H9 (cell line): ENCODE measurements at regions not wholly inside any gene's neighbourhood (a gene's known extent, or its start where the extent isn't known, plus 50 kb on each side); places are given as distances from the start of the nearest gene placed in this dataset.
A peak's percentile ranks its signal among the peaks of the same experiment; 100 is the strongest.

Source experiments
- DNase-seq: peaks from one replicate; pipeline ENCODE4 v3.0.0-alpha.2; 2017
- H2AFZ ChIP-seq: one replicate; pipeline ENCODE4 v1.6.1; 2013; ENCODE audit warnings: mild to moderate bottlenecking, low read length, control low read depth, moderate library complexity
- H2AK5ac ChIP-seq: 2 replicates; pipeline ENCODE4 v1.6.1; 2013; ENCODE audit warnings: low read length, control low read depth, mixed read lengths; ENCODE audit not compliant: insufficient read length
- H2BK120ac ChIP-seq: one replicate; pipeline ENCODE4 v1.6.1; 2013; ENCODE audit warnings: low read depth, mild to moderate bottlenecking, low read length, control low read depth, inconsistent platforms; ENCODE audit not compliant: poor library complexity, severe bottlenecking
- H2BK12ac ChIP-seq: 2 replicates; pipeline ENCODE4 v1.6.1; 2013; ENCODE audit warnings: low read length, control low read depth, mixed read lengths, low read depth; ENCODE audit not compliant: insufficient read length
- H2BK15ac ChIP-seq: 2 replicates; pipeline ENCODE4 v1.6.1; 2013; ENCODE audit warnings: low read depth, low read length, control low read depth
- H2BK20ac ChIP-seq: one replicate; pipeline ENCODE4 v1.6.1; 2013; ENCODE audit warnings: low read depth, mild to moderate bottlenecking, low read length, control low read depth, inconsistent platforms; ENCODE audit not compliant: poor library complexity, severe bottlenecking
- H2BK5ac ChIP-seq: 2 replicates; pipeline ENCODE4 v1.6.1; 2013; ENCODE audit warnings: low read length, control low read depth, mixed read lengths; ENCODE audit not compliant: insufficient read length
- H3K14ac ChIP-seq: 2 replicates; pipeline ENCODE4 v1.6.1; 2013; ENCODE audit warnings: low read length, control low read depth; ENCODE audit not compliant: insufficient read depth
- H3K18ac ChIP-seq: 2 replicates; pipeline ENCODE4 v1.6.1; 2013; ENCODE audit warnings: low read depth, mild to moderate bottlenecking, mixed read lengths, low read length, control low read depth; ENCODE audit not compliant: insufficient read length
- H3K23ac ChIP-seq: 2 replicates; pipeline ENCODE4 v1.6.1; 2013; ENCODE audit warnings: low read length, control low read depth, mixed read lengths, low read depth; ENCODE audit not compliant: insufficient read length
- H3K23me2 ChIP-seq: 2 replicates; pipeline ENCODE4 v1.6.1; 2013; ENCODE audit warnings: low read depth, mild to moderate bottlenecking, mixed read lengths, low read length, control low read depth; ENCODE audit not compliant: insufficient read length, poor library complexity, severe bottlenecking
- H3K27ac ChIP-seq: 2 replicates; pipeline ENCODE4 v1.5.1; 2013; ENCODE audit warnings: low read length, control low read depth, mixed read lengths, low read depth; ENCODE audit not compliant: insufficient read length
- H3K27me3 ChIP-seq: 2 replicates; pipeline ENCODE4 v1.6.1; 2013; ENCODE audit warnings: low read length, control low read depth, inconsistent platforms; ENCODE audit not compliant: insufficient read depth
- H3K4ac ChIP-seq: 2 replicates; pipeline ENCODE4 v1.6.1; 2013; ENCODE audit warnings: low read depth, mild to moderate bottlenecking, control low read depth, inconsistent platforms, low read length, moderate library complexity
- H3K4me1 ChIP-seq: 2 replicates; pipeline ENCODE4 v1.6.1; 2013; ENCODE audit warnings: low read length, control low read depth, inconsistent platforms; ENCODE audit not compliant: insufficient read depth
- H3K4me2 ChIP-seq: 2 replicates; pipeline ENCODE4 v1.6.1; 2013; ENCODE audit warnings: low read length, control low read depth, mixed read lengths; ENCODE audit not compliant: insufficient read length, insufficient read depth
- H3K56ac ChIP-seq: 2 replicates; pipeline ENCODE4 v1.6.1; 2013; ENCODE audit warnings: low read depth, mild to moderate bottlenecking, mixed read lengths, low read length, control low read depth; ENCODE audit not compliant: insufficient read length
- H3K79me1 ChIP-seq: 2 replicates; pipeline ENCODE4 v1.6.1; 2013; ENCODE audit warnings: low read depth, mild to moderate bottlenecking, moderate library complexity, low read length, control low read depth, inconsistent platforms; ENCODE audit not compliant: insufficient read depth, poor library complexity, severe bottlenecking
- H3K79me2 ChIP-seq: 2 replicates; pipeline ENCODE4 v1.6.1; 2013; ENCODE audit warnings: low read length, control low read depth, inconsistent platforms; ENCODE audit not compliant: insufficient read depth
- H3K9ac ChIP-seq: 2 replicates; pipeline ENCODE4 v1.6.1; 2013; ENCODE audit warnings: low read length, control low read depth, mixed read lengths; ENCODE audit not compliant: insufficient read length; ENCODE audit errors: extremely low read depth
- H3K9me3 ChIP-seq: one replicate; pipeline ENCODE4 v1.6.1; 2013; ENCODE audit warnings: low read depth, low read length, inconsistent platforms; ENCODE audit not compliant: control insufficient read depth
- H3T11ph ChIP-seq: one replicate; pipeline ENCODE4 v1.6.1; 2013; ENCODE audit warnings: mild to moderate bottlenecking, low read length, control low read depth, inconsistent platforms
- H4K20me1 ChIP-seq: one replicate; pipeline ENCODE4 v1.6.1; 2013; ENCODE audit not compliant: control insufficient read depth, insufficient read length, insufficient read depth
- H4K5ac ChIP-seq: 2 replicates; pipeline ENCODE4 v1.6.1; 2013; ENCODE audit warnings: low read depth, mild to moderate bottlenecking, mixed read lengths, low read length, control low read depth; ENCODE audit not compliant: insufficient read length
- H4K8ac ChIP-seq: replicated peaks from 2 replicates; pipeline ENCODE4 v1.6.1; 2013; ENCODE audit warnings: low read length, control low read depth, mixed read lengths, low read depth; ENCODE audit not compliant: insufficient read length
- H4K91ac ChIP-seq: 2 replicates; pipeline ENCODE4 v1.6.1; 2013; ENCODE audit warnings: low read depth, mild to moderate bottlenecking, moderate library complexity, mixed read lengths, low read length, control low read depth; ENCODE audit not compliant: insufficient read length
- H3K27ac Mint-ChIP-seq, 3 experiments: 2 replicates in 2 of 3; 3 replicates in 1 of 3; pipeline ENCODE4 v1.8.0; 2020 to 2021; ENCODE audit warnings: mixed read lengths in 3 of 3, mild to moderate bottlenecking in 1 of 3, moderate library complexity in 1 of 3
- H3K27me3 Mint-ChIP-seq: 2 replicates; pipeline ENCODE4 v1.8.0; 2021; ENCODE audit warnings: low read depth, mild to moderate bottlenecking, moderate library complexity, mixed read lengths
- H3K36me3 Mint-ChIP-seq, 3 experiments: 2 replicates in 2 of 3; 3 replicates in 1 of 3; pipeline ENCODE4 v1.8.0; 2020 to 2021; ENCODE audit warnings: low read depth in 3 of 3, mixed read lengths in 3 of 3; ENCODE audit not compliant: insufficient read depth in 1 of 3
- H3K4me1 Mint-ChIP-seq, 2 experiments: 2 replicates each; pipeline ENCODE4 v1.8.0; 2020; ENCODE audit warnings: mixed read lengths in 2 of 2
- H3K4me3 Mint-ChIP-seq, 2 experiments: 2 replicates in 1 of 2; 3 replicates in 1 of 2; pipeline ENCODE4 v1.8.0; 2020 to 2021; ENCODE audit warnings: mild to moderate bottlenecking in 2 of 2, mixed read lengths in 2 of 2, moderate library complexity in 1 of 2
- H3K9me3 Mint-ChIP-seq, 2 experiments: 2 replicates in 1 of 2; 3 replicates in 1 of 2; pipeline ENCODE4 v1.8.0; 2020; ENCODE audit warnings: mild to moderate bottlenecking in 2 of 2, mixed read lengths in 2 of 2, moderate library complexity in 1 of 2
- WGBS: extraction: QIAGEN DNeasy Blood & Tissue Kit; methylation state at CpG from one replicate; pipeline ENCODE4 v1.1.7; 2013; ENCODE audit warnings: missing lambda C conversion rate, low lambda C conversion rate, mixed read lengths; ENCODE audit not compliant: insufficient read length; ENCODE audit errors: extremely low coverage; 5-methylcytosine and 5-hydroxymethylcytosine counted together
- TF ChIP-seq, protein P1 (sequence below): fragments of 200-600 bp; sonication (generic); conservative IDR thresholded peaks from 3 replicates; pipeline ENCODE4 v1.8.0; 2021; ENCODE audit warnings: antibody characterized with exemption, mild to moderate bottlenecking

DNA sequence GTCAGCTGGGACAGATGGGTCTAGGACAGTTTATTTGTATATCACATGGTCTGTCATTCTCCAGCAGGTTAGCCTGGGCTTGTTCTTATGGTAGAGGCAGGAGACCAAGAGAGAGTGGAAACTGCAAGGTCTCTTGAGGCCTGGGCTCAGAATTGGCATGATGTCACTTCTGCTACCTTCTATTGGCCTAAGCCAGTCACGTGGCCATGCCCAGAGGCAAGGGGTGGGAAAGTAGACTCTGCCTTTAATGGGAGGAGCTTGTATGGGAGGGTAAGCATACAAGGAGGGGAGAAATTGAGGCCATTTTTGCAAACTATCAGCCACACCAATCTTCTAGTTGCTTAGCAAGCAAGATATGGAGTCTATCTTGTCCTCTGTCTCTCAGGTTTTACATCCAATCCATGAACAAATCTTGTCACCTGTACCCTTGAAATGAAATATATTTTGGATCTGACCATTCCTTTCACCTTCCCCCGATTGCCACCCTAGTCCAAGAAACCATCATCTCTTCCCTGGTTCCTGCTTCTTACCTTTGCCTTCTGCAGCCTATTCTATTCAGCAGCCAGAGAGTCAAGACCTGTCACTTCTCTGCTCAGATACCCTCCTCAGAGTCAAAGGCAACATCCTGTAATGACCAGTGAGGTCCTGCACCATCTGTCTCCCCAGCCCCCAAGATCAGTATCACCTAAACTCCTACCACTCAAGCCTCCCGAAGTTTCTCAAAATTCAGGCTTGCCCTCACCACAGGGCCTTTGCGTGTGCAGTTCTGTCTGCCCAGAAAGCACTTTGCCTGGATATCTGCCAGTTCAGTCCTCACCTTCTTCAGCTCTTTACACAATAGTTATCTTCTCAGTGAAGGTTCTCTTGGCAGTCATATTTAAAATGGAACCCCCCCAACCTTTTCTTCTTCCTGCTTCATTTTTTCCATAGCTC is 240.0 kb downstream of the LOXHD1 start:
- no peak overlapping the region for H3K9ac ChIP-seq
- H3K4me2 ChIP-seq: no peak overlapping the region
- H2BK15ac ChIP-seq: no peak overlapping the region
- no peak overlapping the region for H2BK120ac ChIP-seq
- no peak overlapping the region for H3K56ac ChIP-seq
- H2AFZ ChIP-seq: no peak overlapping the region
- no peak overlapping the region for H2BK12ac ChIP-seq
- H3K79me2 ChIP-seq: no peaks in the 10 kb centered on the region
- no peaks in the 10 kb centered on the region for H3K9me3 ChIP-seq
- no peak overlapping the region for H4K91ac ChIP-seq
- TF ChIP-seq, protein P1, sequence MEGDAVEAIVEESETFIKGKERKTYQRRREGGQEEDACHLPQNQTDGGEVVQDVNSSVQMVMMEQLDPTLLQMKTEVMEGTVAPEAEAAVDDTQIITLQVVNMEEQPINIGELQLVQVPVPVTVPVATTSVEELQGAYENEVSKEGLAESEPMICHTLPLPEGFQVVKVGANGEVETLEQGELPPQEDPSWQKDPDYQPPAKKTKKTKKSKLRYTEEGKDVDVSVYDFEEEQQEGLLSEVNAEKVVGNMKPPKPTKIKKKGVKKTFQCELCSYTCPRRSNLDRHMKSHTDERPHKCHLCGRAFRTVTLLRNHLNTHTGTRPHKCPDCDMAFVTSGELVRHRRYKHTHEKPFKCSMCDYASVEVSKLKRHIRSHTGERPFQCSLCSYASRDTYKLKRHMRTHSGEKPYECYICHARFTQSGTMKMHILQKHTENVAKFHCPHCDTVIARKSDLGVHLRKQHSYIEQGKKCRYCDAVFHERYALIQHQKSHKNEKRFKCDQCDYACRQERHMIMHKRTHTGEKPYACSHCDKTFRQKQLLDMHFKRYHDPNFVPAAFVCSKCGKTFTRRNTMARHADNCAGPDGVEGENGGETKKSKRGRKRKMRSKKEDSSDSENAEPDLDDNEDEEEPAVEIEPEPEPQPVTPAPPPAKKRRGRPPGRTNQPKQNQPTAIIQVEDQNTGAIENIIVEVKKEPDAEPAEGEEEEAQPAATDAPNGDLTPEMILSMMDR: no peak
- peaks cover 27% of the 10 kb centered on the region; the same call in 1 of the 2 replicates for H3K4me1 ChIP-seq
- no peak overlapping the region for H3K14ac ChIP-seq
- no peak overlapping the region for H4K5ac ChIP-seq
- no peaks in the 10 kb centered on the region for H3K27me3 ChIP-seq
- no peak overlapping the region for H3K23ac ChIP-seq
- H3K4ac ChIP-seq: no peak overlapping the region
- H2BK20ac ChIP-seq: no peak overlapping the region
- no peaks in the 10 kb centered on the region for H3K79me1 ChIP-seq
- no peak overlapping the region for H3K18ac ChIP-seq
- H3K27ac ChIP-seq: no peak overlapping the region
- H3T11ph ChIP-seq: no peak overlapping the region
- H4K20me1 ChIP-seq: no peaks in the 10 kb centered on the region
- Mint-ChIP-seq H3K36me3 (no peaks in the 10 kb centered on the region; a peak in 1 of 7 replicates), H3K27me3 (peaks cover 3% of the 10 kb centered on the region), H3K4me1 (peaks cover 62 to 73% of the 10 kb centered on the region in 2 experiments), H3K9me3 (no peaks in the 10 kb centered on the region; a peak in 1 of 5 replicates), H3K4me3 (no peak overlapping the region), H3K27ac (no peak overlapping the region)
- H4K8ac ChIP-seq: no peak overlapping the region
- H3K23me2 ChIP-seq: no peaks in the 10 kb centered on the region
- peak; percentile 51 for DNase-seq
- no peak overlapping the region for H2BK5ac ChIP-seq
- no peak overlapping the region for H2AK5ac ChIP-seq
- no CpG with 5 or more reads among the region's 4 CpGs for WGBS
